Gastroesophageal sphincter (tissue), 3 donors: ENCODE measurements at regions not wholly inside any gene's neighbourhood (a gene's known extent, or its start where the extent isn't known, plus 50 kb on each side); places are given as distances from the start of the nearest gene placed in this dataset.

Source experiments
- EP300 ChIP-seq: sonication (generic); formaldehyde crosslinking; IDR thresholded peaks from one replicate; pipeline ENCODE4 v1.6.1; 2017; ENCODE audit warnings: antibody characterized with exemption, mild to moderate bottlenecking
- POLR2A ChIP-seq, 2 donors: fragments of 450-650 bp; IDR thresholded peaks; one replicate each; pipeline ENCODE4 v1.6.1; 2017; ENCODE audit warnings: antibody characterized with exemption in 2 of 2, mild to moderate bottlenecking in 2 of 2, moderate library complexity in 1 of 2
- TF ChIP-seq, protein P1 (sequence below), 4 experiments: fragments of 200-600 bp in 2 of 4; fragments of 450-650 bp in 2 of 4; sonication (generic) in 1 of 4; IDR thresholded peaks; one replicate each; pipeline ENCODE4 v1.5.1; 2017 to 2019; ENCODE audit warnings: antibody characterized with exemption in 4 of 4, mild to moderate bottlenecking in 2 of 4, moderate library complexity in 2 of 4

DNA sequence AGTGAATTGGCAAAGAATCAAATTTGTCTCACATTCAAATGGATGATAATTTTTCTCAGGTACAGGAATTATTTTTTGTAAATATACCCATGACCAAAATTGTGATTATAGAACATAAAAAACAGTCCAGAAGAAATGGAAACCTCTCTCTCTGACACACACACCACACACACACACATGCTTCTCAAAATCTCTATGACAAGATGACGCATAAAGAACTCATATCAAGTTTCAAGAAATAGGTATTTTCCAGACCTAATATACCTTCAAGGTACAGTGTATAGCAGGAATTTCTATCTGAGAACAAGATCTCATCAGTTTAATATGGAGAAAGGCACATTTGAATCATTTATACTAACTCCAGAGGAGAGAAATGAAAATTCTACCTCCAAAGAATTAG, 1069.1 kb upstream of the ALCAM start:
- TF ChIP-seq POLR2A (IDR thresholded peaks at IDR 0.05), result no peak
- no peak for TF ChIP-seq EP300
- TF ChIP-seq, protein P1, sequence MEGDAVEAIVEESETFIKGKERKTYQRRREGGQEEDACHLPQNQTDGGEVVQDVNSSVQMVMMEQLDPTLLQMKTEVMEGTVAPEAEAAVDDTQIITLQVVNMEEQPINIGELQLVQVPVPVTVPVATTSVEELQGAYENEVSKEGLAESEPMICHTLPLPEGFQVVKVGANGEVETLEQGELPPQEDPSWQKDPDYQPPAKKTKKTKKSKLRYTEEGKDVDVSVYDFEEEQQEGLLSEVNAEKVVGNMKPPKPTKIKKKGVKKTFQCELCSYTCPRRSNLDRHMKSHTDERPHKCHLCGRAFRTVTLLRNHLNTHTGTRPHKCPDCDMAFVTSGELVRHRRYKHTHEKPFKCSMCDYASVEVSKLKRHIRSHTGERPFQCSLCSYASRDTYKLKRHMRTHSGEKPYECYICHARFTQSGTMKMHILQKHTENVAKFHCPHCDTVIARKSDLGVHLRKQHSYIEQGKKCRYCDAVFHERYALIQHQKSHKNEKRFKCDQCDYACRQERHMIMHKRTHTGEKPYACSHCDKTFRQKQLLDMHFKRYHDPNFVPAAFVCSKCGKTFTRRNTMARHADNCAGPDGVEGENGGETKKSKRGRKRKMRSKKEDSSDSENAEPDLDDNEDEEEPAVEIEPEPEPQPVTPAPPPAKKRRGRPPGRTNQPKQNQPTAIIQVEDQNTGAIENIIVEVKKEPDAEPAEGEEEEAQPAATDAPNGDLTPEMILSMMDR (IDR thresholded peaks at IDR 0.05), result no peak
